ENCODE measurements at regions not wholly inside any gene's neighbourhood (a gene's known extent, or its start where the extent isn't known, plus 50 kb on each side); places are given as distances from the start of the nearest gene placed in this dataset.
A peak's percentile ranks its signal among the peaks of the same experiment; 100 is the strongest.

DNA sequence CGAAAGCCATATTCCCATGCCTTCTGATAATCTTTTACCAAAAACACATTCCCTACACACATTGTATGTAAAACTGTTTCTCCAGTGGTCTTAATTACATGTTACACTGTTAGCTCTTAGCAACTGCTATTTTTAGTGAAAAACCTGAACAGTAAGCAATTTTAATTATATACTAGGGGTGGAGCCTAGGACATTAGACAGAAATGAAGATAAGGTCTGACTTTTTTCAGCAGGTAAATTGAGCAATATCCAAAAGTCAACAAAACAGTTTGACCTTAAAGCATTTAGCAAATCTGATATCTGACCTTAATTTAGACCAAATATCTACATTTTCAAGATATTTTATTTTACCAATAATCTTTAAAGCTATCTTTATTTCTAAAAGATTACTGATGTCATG lies 60.2 kb downstream of the PDE6H start:
- Histone ChIP-seq H3K9me3 (ENCODE audit: control insufficient read depth, low read length) (peaks cover 8% of the 10 kb centered on the region), H3K4me1 (ENCODE audit: control insufficient read depth, insufficient read depth, low read length) (no peaks in the 10 kb centered on the region), H3K27me3 (replicated peaks; ENCODE audit: control insufficient read depth, insufficient read depth, low read length) (no peaks in the 10 kb centered on the region), H3K9ac (ENCODE audit: low read length) (no peak overlapping the region), H3K36me3 (ENCODE audit: control insufficient read depth, insufficient read depth, low read length, severe bottlenecking) (no peaks in the 10 kb centered on the region), H3K4me3 (ENCODE audit: low read length) (no peak overlapping the region)
- no peak for DNase-seq (ENCODE audit: low read depth)

- Histone ChIP-seq H3K36me3 (ENCODE audit: control insufficient read depth, insufficient read depth, low read length, severe bottlenecking) (no peaks in the 10 kb centered on the region), H3K9me3 (ENCODE audit: control insufficient read depth, low read length) (peaks cover 2% of the 10 kb centered on the region), H3K4me1 (ENCODE audit: control insufficient read depth, insufficient read depth, low read length) (no peaks in the 10 kb centered on the region), H3K4me3 (ENCODE audit: low read length) (no peak overlapping the region), H3K9ac (ENCODE audit: low read length) (no peak overlapping the region), H3K27me3 (replicated peaks; ENCODE audit: control insufficient read depth, insufficient read depth, low read length) (no peaks in the 10 kb centered on the region)
- no peak for DNase-seq (ENCODE audit: low read depth)
These were observed 60.8 kb downstream of the PDE6H start for GRCh38 chr12:15033641-15034040.

DNA sequence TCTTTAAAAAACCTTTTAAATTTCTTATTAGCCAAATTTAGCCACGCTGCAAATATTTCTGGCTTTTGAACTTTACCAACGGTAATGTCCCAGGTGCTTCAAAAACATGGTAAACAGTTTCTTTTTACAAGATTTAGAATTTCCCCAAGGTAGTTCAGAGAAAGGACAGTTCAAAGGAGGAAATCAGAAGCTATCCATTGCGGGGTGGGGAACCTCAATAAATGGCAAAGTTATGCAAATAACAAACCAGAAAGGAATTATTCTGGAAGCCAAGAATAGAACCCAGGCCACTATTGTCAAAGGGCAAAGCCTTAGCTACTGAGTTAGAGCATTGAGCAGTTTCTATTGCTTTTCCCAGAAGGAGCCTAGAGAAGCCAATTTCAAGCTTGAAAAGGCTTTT lies 62.3 kb downstream of the PDE6H start:
- H3K27me3 ChIP-seq (replicated peaks; ENCODE audit: control insufficient read depth, insufficient read depth, low read length): no peaks in the 10 kb centered on the region
- H3K9ac ChIP-seq (ENCODE audit: low read length): no peak overlapping the region
- H3K4me1 ChIP-seq (ENCODE audit: control insufficient read depth, insufficient read depth, low read length): no peaks in the 10 kb centered on the region
- H3K9me3 ChIP-seq (ENCODE audit: control insufficient read depth, low read length): no peaks in the 10 kb centered on the region
- H3K36me3 ChIP-seq (ENCODE audit: control insufficient read depth, insufficient read depth, low read length, severe bottlenecking): no peaks in the 10 kb centered on the region
- H3K4me3 ChIP-seq (ENCODE audit: low read length): no peak overlapping the region
- no peak for DNase-seq (ENCODE audit: low read depth)

DNA sequence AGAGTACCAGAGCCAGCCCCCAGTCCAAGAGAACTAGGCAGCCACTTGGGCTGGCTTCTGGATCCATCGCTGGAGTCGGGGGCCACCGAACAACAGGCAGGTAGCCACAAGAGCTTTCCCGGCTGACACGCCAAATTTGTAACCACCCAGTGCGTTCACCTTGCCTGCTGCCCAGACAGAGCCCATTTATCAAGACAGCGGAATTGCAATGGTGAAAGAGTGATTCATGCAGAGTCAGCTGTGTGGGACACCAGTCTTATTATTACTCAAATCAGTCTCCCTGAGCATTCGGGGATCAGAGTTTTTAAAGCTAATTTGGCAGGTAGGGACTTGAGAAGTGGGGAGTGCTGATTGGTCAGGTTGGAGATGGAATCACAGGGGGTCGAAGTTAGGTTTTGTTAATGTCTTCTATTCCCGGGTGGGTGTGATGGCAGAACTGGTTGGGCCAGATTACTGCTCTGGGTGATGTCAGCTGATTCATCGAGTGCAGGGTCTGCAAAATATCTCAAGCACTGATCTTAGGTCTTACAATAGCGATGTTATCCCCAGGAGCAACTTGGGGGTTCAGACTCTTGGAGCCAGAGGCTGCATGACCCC lies 64.3 kb downstream of the PDE6H start:
- Histone ChIP-seq H3K9ac (ENCODE audit: low read length) (no peak overlapping the region), H3K4me3 (ENCODE audit: low read length) (no peak overlapping the region), H3K27me3 (replicated peaks; ENCODE audit: control insufficient read depth, insufficient read depth, low read length) (no peaks in the 10 kb centered on the region), H3K9me3 (ENCODE audit: control insufficient read depth, low read length) (no peaks in the 10 kb centered on the region), H3K4me1 (ENCODE audit: control insufficient read depth, insufficient read depth, low read length) (no peaks in the 10 kb centered on the region), H3K36me3 (ENCODE audit: control insufficient read depth, insufficient read depth, low read length, severe bottlenecking) (no peaks in the 10 kb centered on the region)
- DNase-seq (ENCODE audit: low read depth): no peak

DNA sequence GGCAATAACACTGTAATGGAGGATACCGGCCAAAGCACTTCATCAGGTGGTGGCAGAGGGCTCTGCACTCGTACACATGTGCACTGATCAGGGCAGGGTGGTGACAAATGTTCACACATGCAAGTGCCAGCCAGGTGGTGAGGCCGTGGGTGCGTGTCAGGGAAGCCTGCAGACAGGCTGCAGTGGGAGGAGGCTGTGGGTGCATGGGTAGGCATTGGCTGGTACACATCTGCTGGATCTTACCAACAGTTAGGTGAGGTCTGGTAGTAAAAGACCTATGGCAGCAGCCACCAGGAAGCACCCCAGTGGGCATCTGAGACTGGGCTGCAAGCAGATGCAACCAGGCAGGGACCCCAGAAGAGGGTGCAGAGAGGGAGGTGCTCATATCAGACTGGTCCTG lies 65.3 kb downstream of the PDE6H start:
- Histone ChIP-seq H3K4me3 (ENCODE audit: low read length) (no peak overlapping the region), H3K9ac (ENCODE audit: low read length) (no peak overlapping the region), H3K9me3 (ENCODE audit: control insufficient read depth, low read length) (no peaks in the 10 kb centered on the region), H3K36me3 (ENCODE audit: control insufficient read depth, insufficient read depth, low read length, severe bottlenecking) (no peaks in the 10 kb centered on the region), H3K4me1 (ENCODE audit: control insufficient read depth, insufficient read depth, low read length) (no peaks in the 10 kb centered on the region), H3K27me3 (replicated peaks; ENCODE audit: control insufficient read depth, insufficient read depth, low read length) (no peaks in the 10 kb centered on the region)
- no peak for DNase-seq (ENCODE audit: low read depth)

GRCh38 chr12:15044471-15044870 lies 71.6 kb downstream of the PDE6H start:
- Histone ChIP-seq H3K36me3 (ENCODE audit: control insufficient read depth, insufficient read depth, low read length, severe bottlenecking) (no peaks in the 10 kb centered on the region), H3K4me3 (ENCODE audit: low read length) (no peak overlapping the region), H3K4me1 (ENCODE audit: control insufficient read depth, insufficient read depth, low read length) (peaks cover 20% of the 10 kb centered on the region), H3K9ac (ENCODE audit: low read length) (no peak overlapping the region), H3K27me3 (replicated peaks; ENCODE audit: control insufficient read depth, insufficient read depth, low read length) (no peaks in the 10 kb centered on the region), H3K9me3 (ENCODE audit: control insufficient read depth, low read length) (no peaks in the 10 kb centered on the region)
- peak; percentile 31 for DNase-seq (ENCODE audit: low read depth)

- Histone ChIP-seq H3K4me3 (ENCODE audit: low read length) (no peak overlapping the region), H3K27me3 (replicated peaks; ENCODE audit: control insufficient read depth, insufficient read depth, low read length) (no peaks in the 10 kb centered on the region), H3K9ac (ENCODE audit: low read length) (no peak overlapping the region), H3K9me3 (ENCODE audit: control insufficient read depth, low read length) (no peaks in the 10 kb centered on the region), H3K36me3 (ENCODE audit: control insufficient read depth, insufficient read depth, low read length, severe bottlenecking) (no peaks in the 10 kb centered on the region), H3K4me1 (ENCODE audit: control insufficient read depth, insufficient read depth, low read length) (peaks cover 20% of the 10 kb centered on the region)
- no peak for DNase-seq (ENCODE audit: low read depth)
These were observed 72.6 kb downstream of the PDE6H start for GRCh38 chr12:15045451-15045850.

DNA sequence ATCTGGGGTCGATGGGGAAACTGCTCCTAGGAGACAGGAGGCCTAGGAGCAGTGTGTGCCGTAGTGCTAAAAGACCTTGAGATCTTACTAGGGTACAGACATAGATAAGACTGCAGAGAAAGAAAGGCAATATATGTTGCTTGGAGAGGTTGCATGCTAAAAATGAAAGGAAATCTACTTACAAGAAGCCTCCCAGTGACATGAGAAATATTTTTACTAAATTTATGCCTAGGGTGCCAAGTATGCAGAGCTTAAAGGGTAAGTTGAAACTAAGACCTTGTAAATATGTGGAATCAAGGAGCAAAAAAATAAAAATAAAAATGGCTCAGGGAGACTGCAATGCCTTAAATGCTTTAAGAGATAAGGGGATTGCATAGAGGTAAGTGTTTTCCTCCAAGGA lies 74.8 kb downstream of the PDE6H start:
- H3K9ac ChIP-seq (ENCODE audit: low read length): no peak overlapping the region
- no peaks in the 10 kb centered on the region for H3K27me3 ChIP-seq (replicated peaks; ENCODE audit: control insufficient read depth, insufficient read depth, low read length)
- no peak overlapping the region for H3K4me3 ChIP-seq (ENCODE audit: low read length)
- peaks cover 20% of the 10 kb centered on the region for H3K4me1 ChIP-seq (ENCODE audit: control insufficient read depth, insufficient read depth, low read length)
- DNase-seq (ENCODE audit: low read depth): no peak
- no peaks in the 10 kb centered on the region for H3K9me3 ChIP-seq (ENCODE audit: control insufficient read depth, low read length)
- no peaks in the 10 kb centered on the region for H3K36me3 ChIP-seq (ENCODE audit: control insufficient read depth, insufficient read depth, low read length, severe bottlenecking)

GRCh38 chr12:15049461-15050153 lies 76.8 kb downstream of the PDE6H start:
- peaks cover 14% of the 10 kb centered on the region for H3K4me1 ChIP-seq (ENCODE audit: control insufficient read depth, insufficient read depth, low read length)
- no peaks in the 10 kb centered on the region for H3K36me3 ChIP-seq (ENCODE audit: control insufficient read depth, insufficient read depth, low read length, severe bottlenecking)
- H3K9ac ChIP-seq (ENCODE audit: low read length): no peak overlapping the region
- no peaks in the 10 kb centered on the region for H3K9me3 ChIP-seq (ENCODE audit: control insufficient read depth, low read length)
- no peaks in the 10 kb centered on the region for H3K27me3 ChIP-seq (replicated peaks; ENCODE audit: control insufficient read depth, insufficient read depth, low read length)
- DNase-seq (ENCODE audit: low read depth): no peak
- H3K4me3 ChIP-seq (ENCODE audit: low read length): no peak overlapping the region

- H3K4me3 ChIP-seq (ENCODE audit: low read length): no peak overlapping the region
- H3K27me3 ChIP-seq (replicated peaks; ENCODE audit: control insufficient read depth, insufficient read depth, low read length): no peaks in the 10 kb centered on the region
- H3K36me3 ChIP-seq (ENCODE audit: control insufficient read depth, insufficient read depth, low read length, severe bottlenecking): no peaks in the 10 kb centered on the region
- peaks cover 4% of the 10 kb centered on the region for H3K4me1 ChIP-seq (ENCODE audit: control insufficient read depth, insufficient read depth, low read length)
- H3K9ac ChIP-seq (ENCODE audit: low read length): no peak overlapping the region
- H3K9me3 ChIP-seq (ENCODE audit: control insufficient read depth, low read length): no peaks in the 10 kb centered on the region
- no peak for DNase-seq (ENCODE audit: low read depth)
These were observed 77.8 kb downstream of the PDE6H start for GRCh38 chr12:15050659-15051058.

DNA sequence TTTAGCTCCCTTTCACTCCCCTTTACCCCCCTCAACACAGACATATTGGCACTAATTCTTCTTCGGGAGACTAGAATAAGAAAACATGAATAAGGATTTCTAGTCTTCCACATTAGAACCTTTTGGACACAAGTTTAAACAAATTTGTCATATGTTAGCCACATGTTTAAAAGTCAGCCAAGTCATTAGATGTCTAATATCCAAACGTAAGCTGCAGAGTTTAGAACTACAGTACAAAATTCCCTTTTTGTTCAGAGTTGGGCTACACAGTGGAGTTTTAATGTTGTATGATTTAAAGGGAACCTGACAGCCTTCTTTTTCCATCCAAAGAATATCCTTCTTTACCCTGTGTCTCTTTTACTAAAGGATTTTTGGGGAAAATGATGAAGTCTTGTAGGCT lies 79.8 kb downstream of the PDE6H start:
- H3K4me3 ChIP-seq (ENCODE audit: low read length): no peak overlapping the region
- no peak for DNase-seq (ENCODE audit: low read depth)
- no peaks in the 10 kb centered on the region for H3K27me3 ChIP-seq (replicated peaks; ENCODE audit: control insufficient read depth, insufficient read depth, low read length)

GRCh38 chr12:15056218-15056617 lies 83.4 kb downstream of the PDE6H start:
- H3K36me3 ChIP-seq (ENCODE audit: control insufficient read depth, insufficient read depth, low read length, severe bottlenecking): no peaks in the 10 kb centered on the region
- no peak overlapping the region for H3K4me3 ChIP-seq (ENCODE audit: low read length)
- no peaks in the 10 kb centered on the region for H3K9me3 ChIP-seq (ENCODE audit: control insufficient read depth, low read length)
- H3K27me3 ChIP-seq (replicated peaks; ENCODE audit: control insufficient read depth, insufficient read depth, low read length): no peaks in the 10 kb centered on the region
- H3K4me1 ChIP-seq (ENCODE audit: control insufficient read depth, insufficient read depth, low read length): no peaks in the 10 kb centered on the region
- H3K9ac ChIP-seq (ENCODE audit: low read length): no peak overlapping the region
- DNase-seq (ENCODE audit: low read depth): no peak

More for the DNA sequence above, 79.8 kb downstream of the PDE6H start:
- no peaks in the 10 kb centered on the region for H3K9me3 ChIP-seq (ENCODE audit: control insufficient read depth, low read length)
- H3K4me1 ChIP-seq (ENCODE audit: control insufficient read depth, insufficient read depth, low read length): no peaks in the 10 kb centered on the region
- no peaks in the 10 kb centered on the region for H3K36me3 ChIP-seq (ENCODE audit: control insufficient read depth, insufficient read depth, low read length, severe bottlenecking)
- no peak overlapping the region for H3K9ac ChIP-seq (ENCODE audit: low read length)
